ENCODE measurements at regions not wholly inside any gene's neighbourhood (a gene's known extent, or its start where the extent isn't known, plus 50 kb on each side); places are given as distances from the start of the nearest gene placed in this dataset.
"Not testable (repeated sequence)": the region's sequence is repeated elsewhere in the genome, so short reads cannot be mapped to it uniquely, and the experiment has no call there.

GRCh38 chr5:33210221-33210620 lies 230.5 kb upstream of the TARS1 start:
- not testable (repeated sequence) for H3K9ac ChIP-seq (ENCODE audit: low read length); H3K4me3 ChIP-seq (ENCODE audit: low read length); H3K4me1 ChIP-seq (ENCODE audit: control insufficient read depth, insufficient read depth, low read length); H3K36me3 ChIP-seq (ENCODE audit: control insufficient read depth, insufficient read depth, low read length); H3K27ac ChIP-seq (ENCODE audit: low read depth, low read length); H3K27me3 ChIP-seq (ENCODE audit: control insufficient read depth, insufficient read depth, low read length)

DNA sequence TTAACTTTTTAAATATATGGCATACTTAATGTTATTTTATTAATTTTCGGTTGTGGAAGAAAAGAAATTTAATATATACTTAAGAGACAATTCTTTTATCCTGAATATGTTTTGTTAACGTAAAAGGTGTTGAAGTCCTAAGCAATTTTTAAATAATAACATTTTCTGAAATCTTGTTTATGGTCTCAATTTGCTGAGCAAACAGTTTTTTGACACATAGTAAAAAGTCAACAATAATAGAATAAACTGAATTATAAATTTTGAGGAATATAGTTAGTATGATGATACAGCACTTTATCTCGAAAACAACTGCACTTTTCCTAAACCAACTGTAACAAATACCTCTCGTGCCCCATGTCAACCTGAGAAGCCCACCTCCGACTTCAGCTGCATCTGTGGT lies 229.8 kb upstream of the TARS1 start:
- H3K27ac ChIP-seq (ENCODE audit: low read depth, low read length): no peak overlapping the region
- H3K27me3 ChIP-seq (ENCODE audit: control insufficient read depth, insufficient read depth, low read length): no peaks in the 10 kb centered on the region
- H3K4me3 ChIP-seq (ENCODE audit: low read length): no peak overlapping the region
- no peaks in the 10 kb centered on the region for H3K36me3 ChIP-seq (ENCODE audit: control insufficient read depth, insufficient read depth, low read length)
- H3K9ac ChIP-seq (ENCODE audit: low read length): no peak overlapping the region
- peaks cover 2% of the 10 kb centered on the region for H3K4me1 ChIP-seq (ENCODE audit: control insufficient read depth, insufficient read depth, low read length)

DNA sequence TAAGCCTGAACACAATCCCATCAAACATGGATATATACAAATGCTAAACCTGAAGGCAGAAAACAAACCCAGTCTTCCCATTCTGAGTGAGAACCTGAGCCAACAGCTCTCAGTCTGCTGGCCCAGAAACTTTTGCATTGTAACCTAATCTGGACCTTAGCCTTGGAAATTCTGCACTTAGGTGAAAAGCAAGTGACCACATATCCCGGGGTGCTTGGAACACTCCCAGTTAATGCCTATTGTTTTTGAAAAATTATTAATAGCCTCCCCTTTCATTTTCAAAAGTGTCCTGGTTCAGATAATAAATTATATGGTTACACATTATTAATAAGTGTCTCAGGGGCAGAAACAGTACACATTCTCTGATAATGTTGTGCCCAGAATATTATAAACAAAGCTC lies 228.3 kb upstream of the TARS1 start:
- Histone ChIP-seq H3K4me1 (ENCODE audit: control insufficient read depth, insufficient read depth, low read length) (peaks cover 2% of the 10 kb centered on the region), H3K27ac (ENCODE audit: low read depth, low read length) (no peak overlapping the region), H3K27me3 (ENCODE audit: control insufficient read depth, insufficient read depth, low read length) (no peaks in the 10 kb centered on the region), H3K4me3 (ENCODE audit: low read length) (no peak overlapping the region), H3K9ac (ENCODE audit: low read length) (no peak overlapping the region), H3K36me3 (ENCODE audit: control insufficient read depth, insufficient read depth, low read length) (no peaks in the 10 kb centered on the region)

- Histone ChIP-seq H3K4me1 (ENCODE audit: control insufficient read depth, insufficient read depth, low read length) (peaks cover 2% of the 10 kb centered on the region), H3K27me3 (ENCODE audit: control insufficient read depth, insufficient read depth, low read length) (no peaks in the 10 kb centered on the region), H3K9ac (ENCODE audit: low read length) (no peak overlapping the region), H3K27ac (ENCODE audit: low read depth, low read length) (no peak overlapping the region), H3K4me3 (ENCODE audit: low read length) (no peak overlapping the region), H3K36me3 (ENCODE audit: control insufficient read depth, insufficient read depth, low read length) (no peaks in the 10 kb centered on the region)
Observed at GRCh38 chr5:33212900-33213299, 227.9 kb upstream of the TARS1 start.

GRCh38 chr5:33223563-33224284 lies 217.0 kb upstream of the TARS1 start:
- no peaks in the 10 kb centered on the region for H3K36me3 ChIP-seq (ENCODE audit: control insufficient read depth, insufficient read depth, low read length)
- H3K27me3 ChIP-seq (ENCODE audit: control insufficient read depth, insufficient read depth, low read length): no peaks in the 10 kb centered on the region
- peaks cover 6% of the 10 kb centered on the region for H3K4me1 ChIP-seq (ENCODE audit: control insufficient read depth, insufficient read depth, low read length)
- no peak overlapping the region for H3K27ac ChIP-seq (ENCODE audit: low read depth, low read length)
- H3K4me3 ChIP-seq (ENCODE audit: low read length): no peak overlapping the region
- no peak overlapping the region for H3K9ac ChIP-seq (ENCODE audit: low read length)

DNA sequence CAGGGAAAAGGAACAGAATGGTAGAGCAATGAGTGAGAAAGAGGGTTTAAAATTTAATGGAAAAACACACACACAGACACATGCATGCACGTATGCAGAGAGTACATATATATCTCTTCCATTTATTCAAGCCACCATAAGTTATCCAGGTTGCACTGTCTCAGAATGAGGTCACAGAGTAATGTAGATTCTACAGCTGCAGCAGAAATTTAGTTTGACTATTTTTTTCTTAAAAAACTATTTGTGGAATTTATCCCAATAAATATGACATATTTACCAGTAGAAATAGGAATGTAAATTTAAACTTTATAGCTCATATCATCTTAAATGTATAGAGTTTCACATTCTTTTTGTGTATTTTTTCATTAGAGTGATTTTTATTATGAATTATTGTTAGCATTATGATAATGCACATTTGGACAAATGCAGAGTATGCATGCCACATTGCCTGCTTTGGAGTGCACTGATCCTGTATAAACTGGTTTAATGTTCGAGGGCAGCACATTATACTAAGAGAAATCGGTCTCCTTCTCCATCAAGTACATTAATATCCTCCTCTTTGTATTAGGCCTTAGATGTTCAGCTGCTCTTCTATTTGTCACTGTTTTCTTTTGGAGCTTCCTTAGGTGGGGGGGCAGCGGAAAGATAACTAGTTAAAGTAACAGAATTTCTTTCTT lies 216.3 kb upstream of the TARS1 start:
- Histone ChIP-seq H3K4me1 (ENCODE audit: control insufficient read depth, insufficient read depth, low read length) (peaks cover 6% of the 10 kb centered on the region), H3K36me3 (ENCODE audit: control insufficient read depth, insufficient read depth, low read length) (no peaks in the 10 kb centered on the region), H3K27ac (ENCODE audit: low read depth, low read length) (no peak overlapping the region), H3K9ac (ENCODE audit: low read length) (no peak overlapping the region), H3K4me3 (ENCODE audit: low read length) (no peak overlapping the region), H3K27me3 (ENCODE audit: control insufficient read depth, insufficient read depth, low read length) (no peaks in the 10 kb centered on the region)

DNA sequence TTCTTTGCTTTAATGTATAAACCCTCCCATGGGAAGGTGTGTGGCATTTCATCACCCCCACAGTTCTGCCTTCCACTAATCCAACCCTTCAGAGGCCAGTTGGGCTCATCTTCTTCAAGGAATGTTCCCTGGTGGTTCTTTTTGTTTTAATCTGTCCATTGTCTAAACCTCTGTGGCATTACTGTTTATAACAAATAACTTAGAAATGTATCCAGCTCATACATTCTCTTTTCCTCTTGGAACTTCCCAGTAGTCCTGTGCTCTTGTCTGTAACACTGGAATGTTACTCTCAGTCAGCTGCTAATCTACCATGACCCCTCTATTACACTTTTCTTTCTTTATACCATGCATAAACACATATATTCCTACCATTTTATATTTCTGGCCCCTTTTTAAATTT lies 213.5 kb upstream of the TARS1 start:
- H3K4me3 ChIP-seq (ENCODE audit: low read length): no peak overlapping the region
- no peaks in the 10 kb centered on the region for H3K36me3 ChIP-seq (ENCODE audit: control insufficient read depth, insufficient read depth, low read length)
- H3K27ac ChIP-seq (ENCODE audit: low read depth, low read length): no peak overlapping the region
- H3K4me1 ChIP-seq (ENCODE audit: control insufficient read depth, insufficient read depth, low read length): peaks cover 3% of the 10 kb centered on the region
- no peak overlapping the region for H3K9ac ChIP-seq (ENCODE audit: low read length)
- no peaks in the 10 kb centered on the region for H3K27me3 ChIP-seq (ENCODE audit: control insufficient read depth, insufficient read depth, low read length)

GRCh38 chr5:33227746-33228145 lies 213.0 kb upstream of the TARS1 start:
- no peak overlapping the region for H3K27ac ChIP-seq (ENCODE audit: low read depth, low read length)
- no peak overlapping the region for H3K4me3 ChIP-seq (ENCODE audit: low read length)
- H3K9ac ChIP-seq (ENCODE audit: low read length): no peak overlapping the region
- H3K27me3 ChIP-seq (ENCODE audit: control insufficient read depth, insufficient read depth, low read length): no peaks in the 10 kb centered on the region
- no peaks in the 10 kb centered on the region for H3K36me3 ChIP-seq (ENCODE audit: control insufficient read depth, insufficient read depth, low read length)
- peaks cover 6% of the 10 kb centered on the region for H3K4me1 ChIP-seq (ENCODE audit: control insufficient read depth, insufficient read depth, low read length)

GRCh38 chr5:33228149-33228548 lies 212.6 kb upstream of the TARS1 start:
- Histone ChIP-seq H3K27ac (ENCODE audit: low read depth, low read length) (no peak overlapping the region), H3K4me3 (ENCODE audit: low read length) (no peak overlapping the region), H3K9ac (ENCODE audit: low read length) (no peak overlapping the region), H3K36me3 (ENCODE audit: control insufficient read depth, insufficient read depth, low read length) (no peaks in the 10 kb centered on the region), H3K27me3 (ENCODE audit: control insufficient read depth, insufficient read depth, low read length) (no peaks in the 10 kb centered on the region), H3K4me1 (ENCODE audit: control insufficient read depth, insufficient read depth, low read length) (peaks cover 6% of the 10 kb centered on the region)

GRCh38 chr5:33229216-33229615 lies 211.5 kb upstream of the TARS1 start:
- no peak overlapping the region for H3K4me3 ChIP-seq (ENCODE audit: low read length)
- no peaks in the 10 kb centered on the region for H3K36me3 ChIP-seq (ENCODE audit: control insufficient read depth, insufficient read depth, low read length)
- H3K9ac ChIP-seq (ENCODE audit: low read length): no peak overlapping the region
- H3K4me1 ChIP-seq (ENCODE audit: control insufficient read depth, insufficient read depth, low read length): peaks cover 13% of the 10 kb centered on the region
- H3K27ac ChIP-seq (ENCODE audit: low read depth, low read length): no peak overlapping the region
- no peaks in the 10 kb centered on the region for H3K27me3 ChIP-seq (ENCODE audit: control insufficient read depth, insufficient read depth, low read length)

DNA sequence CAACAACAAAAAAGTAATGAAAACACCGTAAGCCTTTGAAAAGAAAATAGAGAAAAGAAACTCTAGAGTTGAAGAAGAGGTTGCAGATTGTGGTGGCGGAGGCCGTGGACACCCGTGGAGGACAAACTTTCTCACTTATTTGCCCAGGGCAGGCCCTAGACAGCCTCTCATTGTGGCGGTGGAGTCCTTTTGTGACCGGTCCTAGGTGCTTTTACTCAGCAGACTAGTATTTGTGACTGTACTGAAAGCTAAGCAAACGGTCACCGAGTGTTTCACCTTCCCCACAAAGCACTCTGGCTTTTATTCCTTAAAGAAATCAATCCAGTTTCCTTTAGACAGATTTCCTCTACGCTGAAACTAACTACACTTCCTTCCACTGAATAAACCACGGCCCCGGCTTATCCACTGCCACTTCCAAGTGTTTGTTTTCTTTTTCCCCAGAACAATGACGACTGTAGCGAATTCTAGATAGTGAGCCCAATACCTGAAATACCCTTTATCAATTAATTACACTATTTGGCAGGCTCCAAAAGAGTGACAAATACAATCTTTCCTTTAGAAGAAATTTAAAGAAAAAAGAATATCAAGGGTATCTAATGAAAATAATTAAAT lies 210.2 kb upstream of the TARS1 start:
- no peaks in the 10 kb centered on the region for H3K27me3 ChIP-seq (ENCODE audit: control insufficient read depth, insufficient read depth, low read length)
- no peak overlapping the region for H3K27ac ChIP-seq (ENCODE audit: low read depth, low read length)
- H3K36me3 ChIP-seq (ENCODE audit: control insufficient read depth, insufficient read depth, low read length): no peaks in the 10 kb centered on the region
- no peak overlapping the region for H3K4me3 ChIP-seq (ENCODE audit: low read length)
- no peak overlapping the region for H3K9ac ChIP-seq (ENCODE audit: low read length)
- H3K4me1 ChIP-seq (ENCODE audit: control insufficient read depth, insufficient read depth, low read length): peaks cover 13% of the 10 kb centered on the region

DNA sequence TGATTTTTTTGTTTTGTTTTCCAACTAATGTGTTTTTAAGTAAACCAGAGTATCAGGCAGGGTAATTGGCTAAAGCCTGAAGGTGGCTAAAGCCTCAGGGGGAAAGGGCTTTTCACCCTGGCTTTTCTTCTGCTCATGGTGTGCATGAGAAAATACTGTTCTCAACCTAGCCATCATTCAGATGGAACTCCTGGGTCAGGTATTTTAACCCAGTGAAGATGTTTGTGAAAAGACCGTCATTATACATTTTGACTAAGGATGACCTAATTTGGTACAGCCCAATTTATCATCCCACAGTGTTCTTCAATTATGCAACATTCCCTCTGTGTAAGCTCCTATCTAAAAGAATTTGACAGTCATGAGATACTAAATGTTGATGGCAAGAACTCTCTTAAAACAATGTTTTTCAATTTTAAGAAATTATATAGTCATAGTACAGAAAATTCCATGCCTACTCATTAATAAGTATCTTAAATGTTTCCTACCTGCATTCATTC lies 209.5 kb upstream of the TARS1 start:
- Histone ChIP-seq H3K36me3 (ENCODE audit: control insufficient read depth, insufficient read depth, low read length) (no peaks in the 10 kb centered on the region), H3K4me1 (ENCODE audit: control insufficient read depth, insufficient read depth, low read length) (peaks cover 13% of the 10 kb centered on the region), H3K27ac (ENCODE audit: low read depth, low read length) (no peak overlapping the region), H3K27me3 (ENCODE audit: control insufficient read depth, insufficient read depth, low read length) (no peaks in the 10 kb centered on the region), H3K9ac (ENCODE audit: low read length) (no peak overlapping the region), H3K4me3 (ENCODE audit: low read length) (no peak overlapping the region)

All from rectal smooth muscle tissue (tissue), 1 donor.